Adrenal gland (tissue), 5 donors: ENCODE measurements at regions not wholly inside any gene's neighbourhood (a gene's known extent, or its start where the extent isn't known, plus 50 kb on each side); places are given as distances from the start of the nearest gene placed in this dataset.

Experiments
- POLR2A ChIP-seq, 2 donors: fragments of 450-650 bp; IDR thresholded peaks; one replicate each; pipeline ENCODE4 v1.6.1; 2017; ENCODE audit warnings: antibody characterized with exemption in 2 of 2, mild to moderate bottlenecking in 2 of 2, moderate library complexity in 1 of 2
- TF ChIP-seq, protein P1 (sequence below), 6 experiments: fragments of 450-650 bp in 4 of 6; fragments of 200-600 bp in 2 of 6; sonication (generic) in 1 of 6; IDR thresholded peaks; 1 replicate in 5 of 6; 2 replicates in 1 of 6; pipeline versions ENCODE4 v1.5.1 to v1.8.0; 2016 to 2021; ENCODE audit warnings: antibody characterized with exemption in 6 of 6, mild to moderate bottlenecking in 2 of 6, moderate library complexity in 1 of 6
- donor health status: DM: no; HTN: no; CAD: no.

DNA sequence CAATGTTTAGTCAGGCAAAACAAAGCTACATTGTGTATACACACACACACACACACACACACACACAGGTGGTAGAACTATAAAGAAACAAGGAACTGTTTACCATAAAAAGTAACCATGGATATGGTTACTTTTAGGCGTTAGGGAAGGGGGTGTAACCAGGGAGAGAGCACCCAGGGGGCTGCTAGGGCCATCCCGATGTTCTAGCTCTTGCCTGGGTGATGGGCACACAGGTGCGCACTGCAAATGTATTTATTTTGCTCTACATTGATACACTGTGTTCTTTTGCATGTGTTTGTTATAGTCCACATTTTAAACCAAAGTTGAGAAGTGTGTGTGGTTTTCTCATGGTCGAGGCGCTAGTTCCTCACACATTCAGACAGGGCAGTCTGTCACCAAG is 69.8 kb upstream of the MYCN start:
- TF ChIP-seq, protein P1, sequence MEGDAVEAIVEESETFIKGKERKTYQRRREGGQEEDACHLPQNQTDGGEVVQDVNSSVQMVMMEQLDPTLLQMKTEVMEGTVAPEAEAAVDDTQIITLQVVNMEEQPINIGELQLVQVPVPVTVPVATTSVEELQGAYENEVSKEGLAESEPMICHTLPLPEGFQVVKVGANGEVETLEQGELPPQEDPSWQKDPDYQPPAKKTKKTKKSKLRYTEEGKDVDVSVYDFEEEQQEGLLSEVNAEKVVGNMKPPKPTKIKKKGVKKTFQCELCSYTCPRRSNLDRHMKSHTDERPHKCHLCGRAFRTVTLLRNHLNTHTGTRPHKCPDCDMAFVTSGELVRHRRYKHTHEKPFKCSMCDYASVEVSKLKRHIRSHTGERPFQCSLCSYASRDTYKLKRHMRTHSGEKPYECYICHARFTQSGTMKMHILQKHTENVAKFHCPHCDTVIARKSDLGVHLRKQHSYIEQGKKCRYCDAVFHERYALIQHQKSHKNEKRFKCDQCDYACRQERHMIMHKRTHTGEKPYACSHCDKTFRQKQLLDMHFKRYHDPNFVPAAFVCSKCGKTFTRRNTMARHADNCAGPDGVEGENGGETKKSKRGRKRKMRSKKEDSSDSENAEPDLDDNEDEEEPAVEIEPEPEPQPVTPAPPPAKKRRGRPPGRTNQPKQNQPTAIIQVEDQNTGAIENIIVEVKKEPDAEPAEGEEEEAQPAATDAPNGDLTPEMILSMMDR (IDR thresholded peaks at IDR 0.05), result no peak
- TF ChIP-seq POLR2A (IDR thresholded peaks at IDR 0.05), result no peak
